ENCODE measurements at regions not wholly inside any gene's neighbourhood (a gene's known extent, or its start where the extent isn't known, plus 50 kb on each side); places are given as distances from the start of the nearest gene placed in this dataset.

DNA sequence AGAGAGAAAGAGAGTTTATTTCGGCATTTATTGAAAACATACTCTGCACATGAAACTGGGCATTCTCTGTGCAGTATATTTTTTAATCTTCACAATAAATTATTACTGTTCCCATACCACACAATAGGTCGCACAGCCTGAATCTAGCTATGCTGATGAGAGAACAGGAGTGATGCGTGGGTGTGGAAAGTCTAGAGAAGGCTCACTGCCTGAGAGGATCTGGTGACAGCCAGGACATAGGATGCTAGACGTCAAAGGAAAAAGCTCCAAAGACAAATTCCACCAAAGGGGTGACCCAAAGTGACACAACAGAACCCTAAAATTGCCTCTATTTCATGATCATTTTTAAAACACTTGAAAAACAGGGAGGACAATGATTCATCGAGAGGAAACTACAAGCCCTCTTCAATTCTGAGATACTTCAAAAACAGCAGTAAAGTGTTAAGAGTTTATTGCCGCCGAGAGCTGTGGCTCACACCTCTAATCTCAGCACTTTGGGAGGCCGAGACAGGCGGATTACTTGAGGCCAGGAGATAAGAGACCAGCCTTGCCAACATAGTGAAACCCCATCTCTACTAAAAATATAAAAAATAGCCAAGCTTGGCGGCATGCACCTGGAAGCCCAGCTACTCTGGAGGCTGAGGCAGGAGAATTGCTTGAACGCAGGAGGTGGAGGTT lies 189.6 kb upstream of the NBEA start:
- no peak for DNase-seq (ENCODE audit: low spot score)

GRCh38 chr13:34756136-34756535 lies 185.9 kb upstream of the NBEA start:
- DNase-seq (ENCODE audit: low spot score): no peak

DNA sequence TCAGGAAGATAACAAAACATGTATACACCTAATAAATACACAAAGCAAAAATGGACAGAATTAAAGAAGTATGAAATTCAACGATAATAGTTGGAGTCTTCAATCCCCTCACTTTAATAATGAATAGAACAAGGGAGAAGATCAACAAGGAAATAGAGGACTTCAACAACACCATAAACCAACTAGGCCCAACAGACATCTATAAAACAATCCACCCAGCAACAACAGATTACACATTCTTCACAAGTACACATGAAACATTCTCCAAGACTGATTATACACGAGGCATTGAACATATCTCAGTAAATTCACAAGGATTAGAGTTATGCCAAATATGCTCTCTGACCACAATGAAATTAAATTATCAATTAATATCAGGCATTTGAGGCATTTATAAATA lies 185.5 kb upstream of the NBEA start:
- DNase-seq (ENCODE audit: low spot score): no peak

GRCh38 chr13:34757441-34757840 lies 184.6 kb upstream of the NBEA start:
- no peak for DNase-seq (ENCODE audit: low spot score)

- no peak for DNase-seq (ENCODE audit: low spot score)
Measured at GRCh38 chr13:34758628-34759027, 183.4 kb upstream of the NBEA start.

DNA sequence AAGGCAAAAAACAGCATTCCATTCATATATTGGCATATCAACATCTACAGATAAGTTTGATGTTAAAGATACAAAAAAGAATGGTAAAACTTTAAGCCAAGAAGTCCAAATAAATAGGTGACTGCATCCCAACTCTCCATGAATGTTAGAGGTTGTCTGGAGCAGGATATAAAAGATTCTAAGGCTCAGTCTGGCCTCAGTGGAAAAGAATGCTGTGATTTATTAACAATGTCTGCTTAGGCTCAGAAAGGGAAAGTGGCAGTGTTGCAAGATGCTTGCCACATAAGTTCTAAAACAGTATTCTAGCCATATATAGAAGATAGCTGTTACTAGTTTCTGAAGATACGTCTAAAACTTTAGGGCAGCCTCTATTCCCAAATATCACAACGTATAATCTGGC lies 179.8 kb upstream of the NBEA start:
- DNase-seq (ENCODE audit: low spot score): peak; percentile 81

GRCh38 chr13:34764246-34764645 lies 177.8 kb upstream of the NBEA start:
- peak; percentile 69 for DNase-seq (ENCODE audit: low spot score)

- peak; percentile 54 for DNase-seq (ENCODE audit: low spot score)
Measured at GRCh38 chr13:34765446-34766180, 176.5 kb upstream of the NBEA start.

DNA sequence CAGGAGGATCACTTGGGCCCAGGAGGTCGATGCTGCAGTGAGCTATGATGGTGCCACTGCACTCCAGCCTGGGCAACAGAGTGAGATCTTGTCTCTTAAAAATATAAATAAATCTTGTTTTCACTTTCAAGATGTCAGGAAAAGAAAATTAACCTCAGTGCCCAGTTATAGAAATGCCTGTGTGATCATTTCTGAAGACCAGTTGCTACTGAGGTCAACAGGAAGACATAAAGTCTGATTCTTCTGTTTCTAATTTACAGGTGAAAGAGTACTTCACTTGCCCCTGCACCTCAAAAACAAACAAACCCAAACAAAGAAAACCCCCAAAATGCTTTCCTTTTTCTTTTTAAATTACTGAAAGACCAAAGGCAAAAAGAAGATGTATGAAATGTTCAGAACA lies 174.3 kb upstream of the NBEA start:
- no peak for DNase-seq (ENCODE audit: low spot score)

GRCh38 chr13:34772206-34772605 lies 169.9 kb upstream of the NBEA start:
- DNase-seq (ENCODE audit: low spot score): no peak

DNA sequence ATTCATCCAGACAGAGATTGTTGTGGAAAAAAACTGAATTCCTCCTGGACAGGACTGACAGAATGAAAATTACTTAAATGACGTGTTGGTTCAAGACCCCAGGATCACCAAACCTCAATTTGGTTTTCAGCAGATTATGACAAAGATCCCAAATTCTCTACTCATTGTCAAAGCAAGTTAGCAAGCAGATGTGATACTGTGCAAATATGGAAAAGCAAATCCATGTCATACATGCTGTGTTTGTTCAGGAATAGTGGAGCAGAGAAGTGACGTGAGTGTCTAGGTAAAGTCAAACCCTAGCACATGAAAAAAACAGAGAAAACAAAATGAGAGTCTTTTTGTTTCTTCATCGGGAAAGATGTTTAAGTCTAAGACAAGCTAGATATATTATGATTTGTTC lies 169.2 kb upstream of the NBEA start:
- no peak for DNase-seq (ENCODE audit: low spot score)

GRCh38 chr13:34776390-34776981 lies 165.6 kb upstream of the NBEA start:
- DNase-seq (ENCODE audit: low spot score): no peak

GRCh38 chr13:34777089-34777913 lies 164.8 kb upstream of the NBEA start:
- no peak for DNase-seq (ENCODE audit: low spot score)

- no peak for DNase-seq (ENCODE audit: low spot score)
Measured at GRCh38 chr13:34777914-34778303, 164.2 kb upstream of the NBEA start.

DNA sequence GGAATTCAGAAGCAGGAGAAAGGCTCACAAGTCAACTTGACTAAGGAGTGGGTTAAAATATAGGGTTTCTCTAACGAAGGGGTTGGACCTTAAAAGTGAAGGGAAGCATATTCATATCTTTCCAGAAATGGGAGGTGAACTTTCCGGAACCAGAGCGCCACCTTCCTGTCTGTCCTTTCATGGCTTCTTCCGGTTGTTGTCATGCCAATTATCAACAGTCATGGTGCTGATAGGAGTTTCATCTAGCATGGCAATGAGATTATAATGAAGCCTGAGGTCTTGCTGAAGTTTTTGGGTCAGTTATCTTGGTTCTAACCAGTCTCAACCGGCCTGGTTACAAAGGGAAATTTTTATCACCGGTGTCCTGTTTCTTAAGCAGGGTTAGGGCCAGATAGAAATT lies 162.9 kb upstream of the NBEA start:
- DNase-seq (ENCODE audit: low spot score): no peak

DNA sequence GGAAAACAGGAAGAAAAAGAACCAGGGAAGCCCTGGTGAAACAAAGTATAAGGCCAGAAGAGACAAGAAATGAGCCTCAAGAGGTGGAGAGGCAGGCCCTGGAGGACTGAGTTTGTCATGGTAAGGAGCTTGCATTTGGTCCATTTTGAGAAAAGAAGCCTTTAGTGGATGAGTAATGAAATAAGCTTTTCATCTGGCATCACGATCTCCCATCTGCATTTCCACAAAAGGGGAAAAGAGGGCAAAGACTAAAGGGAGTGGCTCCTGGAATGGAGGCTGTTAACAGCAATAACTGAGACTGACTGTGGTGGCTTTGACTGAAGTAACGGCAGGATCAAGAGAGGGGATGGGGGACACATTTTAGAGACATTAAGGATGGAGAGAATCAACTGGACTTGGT lies 148.8 kb upstream of the NBEA start:
- DNase-seq (ENCODE audit: low spot score): no peak

DNA sequence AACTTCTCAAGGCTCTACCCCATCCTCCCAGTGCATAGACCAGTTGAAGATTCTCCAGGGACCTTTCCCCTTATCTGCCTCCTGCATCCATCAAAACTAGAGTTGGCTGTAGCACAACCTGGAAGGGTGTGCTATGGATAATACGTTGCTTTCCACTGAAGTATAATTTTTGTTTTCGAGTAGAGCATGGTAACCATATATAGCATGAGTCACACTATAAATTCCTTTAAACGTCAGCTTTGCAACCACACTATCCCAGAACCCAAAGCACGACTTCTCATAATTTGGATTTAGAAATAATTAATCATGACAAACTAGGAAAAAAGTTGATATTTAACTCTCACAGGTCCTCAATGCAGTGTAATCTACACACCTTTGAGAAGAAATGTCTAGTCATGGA lies 138.3 kb upstream of the NBEA start:
- DNase-seq (ENCODE audit: low spot score): no peak

- DNase-seq (ENCODE audit: low spot score): no peak
Measured at GRCh38 chr13:34805347-34805746, 136.7 kb upstream of the NBEA start.

GRCh38 chr13:34808649-34809048 lies 133.4 kb upstream of the NBEA start:
- DNase-seq (ENCODE audit: low spot score): no peak

GRCh38 chr13:34810996-34811395 lies 131.1 kb upstream of the NBEA start:
- DNase-seq (ENCODE audit: low spot score): no peak

DNA sequence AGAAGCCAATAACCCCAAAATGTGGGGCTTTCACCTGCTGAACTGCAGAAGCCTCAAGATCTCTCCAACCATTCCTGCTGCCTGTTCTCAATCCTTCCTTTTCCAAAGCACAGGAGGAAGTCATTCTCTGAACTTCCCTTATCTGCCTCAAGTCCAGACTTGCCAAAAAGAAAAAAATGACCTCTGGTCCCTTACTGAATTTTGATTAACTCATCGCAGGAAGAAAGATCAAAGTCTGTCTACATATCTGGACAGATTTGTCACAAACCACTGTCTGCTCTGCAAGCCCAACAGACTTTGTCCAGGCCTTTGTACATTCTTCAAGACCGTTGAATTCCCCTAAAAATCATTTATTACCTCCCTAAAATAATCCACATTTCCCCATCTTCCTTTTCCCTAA lies 126.5 kb upstream of the NBEA start:
- peak; percentile 41 for DNase-seq (ENCODE audit: low spot score)

- DNase-seq (ENCODE audit: low spot score): peak; percentile 8
Measured at GRCh38 chr13:34816245-34816884, 125.7 kb upstream of the NBEA start.

Data from kidney tubule cell (primary cell).